Fibroblast of lung (primary cell): ENCODE measurements at regions not wholly inside any gene's neighbourhood (a gene's known extent, or its start where the extent isn't known, plus 50 kb on each side); places are given as distances from the start of the nearest gene placed in this dataset.

Source experiments
- DNase-seq, 2 donors: peaks; one replicate each; pipeline versions ENCODE4 v3.0.0 to v3.0.0-alpha.2; 2010; ENCODE audit warnings: low read depth in 2 of 2
- H2AFZ ChIP-seq: 2 replicates; pipeline ENCODE4 v1.5.1; 2012; ENCODE audit warnings: low read length, control low read depth, inconsistent platforms
- H3K27ac ChIP-seq: 2 replicates; pipeline ENCODE4 v1.5.1; 2011; ENCODE audit warnings: low read length, control low read depth; ENCODE audit not compliant: insufficient read depth
- H3K27me3 ChIP-seq: 2 replicates; pipeline ENCODE4 v1.5.1; 2011; ENCODE audit warnings: mild to moderate bottlenecking, low read length; ENCODE audit not compliant: control insufficient read depth, insufficient read depth
- H3K36me3 ChIP-seq: 2 replicates; pipeline ENCODE4 v1.5.1; 2011; ENCODE audit warnings: low read length; ENCODE audit not compliant: control insufficient read depth, insufficient read depth
- H3K4me1 ChIP-seq: 2 replicates; pipeline ENCODE4 v1.5.1; 2011; ENCODE audit warnings: low read length; ENCODE audit not compliant: control insufficient read depth, insufficient read depth; ENCODE audit errors: extremely low read depth
- H3K4me2 ChIP-seq: 2 replicates; pipeline ENCODE4 v1.5.1; 2011; ENCODE audit warnings: low read length, control low read depth; ENCODE audit not compliant: insufficient read depth; ENCODE audit errors: extremely low read depth
- H3K4me3 ChIP-seq, 4 experiments: fragments of 200-600 bp in 1 of 4; sonication (generic) in 1 of 4; replicated peaks in 1 of 4; 2 replicates each; pipeline ENCODE4 v1.5.1; 2011 to 2016; ENCODE audit warnings: low read length in 4 of 4, low read depth in 3 of 4, mild to moderate bottlenecking in 3 of 4, control low read depth in 2 of 4, inconsistent platforms in 1 of 4, mixed read lengths in 1 of 4; ENCODE audit not compliant: insufficient read depth in 1 of 4; ENCODE audit errors: control extremely low read depth in 1 of 4
- H3K79me2 ChIP-seq: 2 replicates; pipeline ENCODE4 v1.5.1; 2012; ENCODE audit warnings: mild to moderate bottlenecking, low read length, inconsistent platforms; ENCODE audit not compliant: control insufficient read depth, insufficient read depth
- H3K9ac ChIP-seq: 2 replicates; pipeline ENCODE4 v1.5.1; 2011; ENCODE audit warnings: mild to moderate bottlenecking, low read length, control low read depth; ENCODE audit not compliant: insufficient read depth
- H3K9me3 ChIP-seq: 2 replicates; pipeline ENCODE4 v1.5.1; 2012; ENCODE audit warnings: low read depth, low read length; ENCODE audit not compliant: control insufficient read depth, insufficient read depth
- H4K20me1 ChIP-seq: 2 replicates; pipeline ENCODE4 v1.5.1; 2011; ENCODE audit warnings: low read length; ENCODE audit not compliant: control insufficient read depth, insufficient read depth; ENCODE audit errors: extremely low read depth
- CTCF ChIP-seq, 2 donors: IDR thresholded peaks in 1 of 2; conservative IDR thresholded peaks in 1 of 2; 1 replicate in 1 of 2; 2 replicates in 1 of 2; pipeline ENCODE4 v1.5.1; 2011 to 2012; ENCODE audit warnings: low read length in 2 of 2, control low read depth in 1 of 2, inconsistent platforms in 1 of 2, low read depth in 1 of 2, mild to moderate bottlenecking in 1 of 2
- EZH2 ChIP-seq: IDR thresholded peaks from 2 replicates; pipeline ENCODE4 v1.5.1; 2012; ENCODE audit warnings: low read length, control low read depth, mild to moderate bottlenecking; ENCODE audit errors: missing control alignments

- DNase-seq, result no peak
- H3K27ac ChIP-seq, result no peak overlapping the region
- no peak overlapping the region for H3K4me2 ChIP-seq
- no peaks in the 10 kb centered on the region for H3K79me2 ChIP-seq
- TF ChIP-seq CTCF (conservative IDR thresholded peaks at IDR 0.05 in 1 of 2, IDR thresholded peaks at IDR 0.05 in 1 of 2; ENCODE audit: low read depth in 1 of 2, low read length in 2 of 2), result no peak
- TF ChIP-seq EZH2, result no peak
- no peak overlapping the region for H3K9ac ChIP-seq
- H3K27me3 ChIP-seq, result no peaks in the 10 kb centered on the region
- H2AFZ ChIP-seq, result no peak overlapping the region
- H3K36me3 ChIP-seq, result no peaks in the 10 kb centered on the region
- H4K20me1 ChIP-seq, result no peaks in the 10 kb centered on the region
- H3K4me3 ChIP-seq, result no peak overlapping the region
- no peaks in the 10 kb centered on the region for H3K4me1 ChIP-seq
- no peaks in the 10 kb centered on the region for H3K9me3 ChIP-seq
These were observed 590.1 kb upstream of the CBLB start for GRCh38 chr3:106458952-106459351.

DNA sequence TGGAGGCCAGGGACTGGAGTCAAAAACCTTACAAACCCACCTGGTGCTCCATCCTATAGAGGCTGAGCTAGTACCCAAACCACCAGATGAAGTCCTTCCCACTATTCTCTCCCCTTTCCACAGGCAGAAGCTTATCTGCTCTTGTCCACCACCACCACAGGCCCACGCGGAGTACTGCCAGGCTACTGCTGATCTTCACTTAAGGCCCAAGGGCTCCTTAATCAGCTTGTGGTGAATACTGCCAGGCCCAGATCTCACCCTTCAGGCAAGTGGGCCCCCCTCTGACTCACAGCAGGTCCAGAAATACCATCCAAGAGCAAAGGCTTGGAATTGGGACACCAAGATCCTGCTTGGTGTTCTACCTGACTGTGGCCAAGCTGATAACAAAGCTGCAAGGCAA is 598.1 kb upstream of the CBLB start:
- no peak overlapping the region for H3K27ac ChIP-seq

GRCh38 chr3:106473576-106474475 is 605.0 kb upstream of the CBLB start:
- no peaks in the 10 kb centered on the region for H3K9me3 ChIP-seq
- no peaks in the 10 kb centered on the region for H3K36me3 ChIP-seq
- no peaks in the 10 kb centered on the region for H3K4me1 ChIP-seq
- H3K4me3 ChIP-seq, result no peak overlapping the region
- TF ChIP-seq EZH2 (no peak), CTCF (conservative IDR thresholded peaks at IDR 0.05 in 1 of 2, IDR thresholded peaks at IDR 0.05 in 1 of 2; ENCODE audit: low read depth in 1 of 2, low read length in 2 of 2) (no peak)
- no peak overlapping the region for H3K9ac ChIP-seq
- H3K79me2 ChIP-seq, result no peaks in the 10 kb centered on the region
- H3K27me3 ChIP-seq, result no peaks in the 10 kb centered on the region
- DNase-seq, result no peak
- no peaks in the 10 kb centered on the region for H4K20me1 ChIP-seq
- H3K27ac ChIP-seq, result no peak overlapping the region
- no peak overlapping the region for H2AFZ ChIP-seq
- no peak overlapping the region for H3K4me2 ChIP-seq

More for the DNA sequence above, 598.1 kb upstream of the CBLB start:
- no peak for TF ChIP-seq EZH2
- TF ChIP-seq CTCF (conservative IDR thresholded peaks at IDR 0.05 in 1 of 2, IDR thresholded peaks at IDR 0.05 in 1 of 2; ENCODE audit: low read depth in 1 of 2, low read length in 2 of 2), result no peak
- Histone ChIP-seq H4K20me1 (no peaks in the 10 kb centered on the region), H3K9ac (no peak overlapping the region), H3K4me2 (no peak overlapping the region), H3K4me3 (no peak overlapping the region), H3K79me2 (no peaks in the 10 kb centered on the region), H3K27me3 (no peaks in the 10 kb centered on the region), H3K4me1 (no peaks in the 10 kb centered on the region), H3K36me3 (no peaks in the 10 kb centered on the region), H3K9me3 (no peaks in the 10 kb centered on the region), H2AFZ (no peak overlapping the region)
- no peak for DNase-seq
